GM19025 (cell line): ENCODE measurements at regions not wholly inside any gene's neighbourhood (a gene's known extent, or its start where the extent isn't known, plus 50 kb on each side); places are given as distances from the start of the nearest gene placed in this dataset.
"Not testable (repeated sequence)": the region's sequence is repeated elsewhere in the genome, so short reads cannot be mapped to it uniquely, and the experiment has no call there.

Experiments
- ATAC-seq: cut with Tn5 transposase; IDR thresholded peaks from one replicate; pipeline ENCODE4 v1.9.1; 2021; ENCODE audit warnings: mild to moderate bottlenecking, low read depth, moderate library complexity; ENCODE audit not compliant: unreplicated experiment

DNA sequence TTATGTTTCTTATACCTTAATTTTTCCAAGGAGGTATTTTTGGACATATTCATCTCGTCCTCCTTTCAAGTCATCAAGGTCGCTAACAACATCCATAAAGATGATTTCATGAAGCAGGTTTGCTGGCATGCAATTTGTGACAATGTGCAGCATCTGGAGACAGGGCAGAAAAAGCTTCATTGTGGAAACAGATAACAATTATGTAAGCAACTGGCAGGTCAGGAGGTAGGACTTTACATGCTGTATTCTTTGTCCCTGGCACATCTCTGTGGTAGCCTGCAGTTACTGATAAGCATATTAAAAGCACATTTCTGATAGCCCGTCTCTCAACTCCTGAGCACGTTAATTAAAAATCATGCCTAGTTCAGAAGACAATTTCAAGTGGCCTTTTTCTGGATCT, 156.8 kb downstream of the LEPR start:
- no peak for ATAC-seq

- not testable (repeated sequence) for ATAC-seq
Observed at GRCh38 chr1:65577982-65578381, 157.5 kb downstream of the LEPR start.

GRCh38 chr1:65581119-65581518, 160.7 kb downstream of the LEPR start:
- no peak for ATAC-seq

GRCh38 chr1:65584399-65584798, 163.9 kb downstream of the LEPR start:
- no peak for ATAC-seq

- ATAC-seq: no peak
Observed at GRCh38 chr1:65590279-65590678, 169.8 kb downstream of the LEPR start.

- no peak for ATAC-seq
Observed at GRCh38 chr1:65593516-65593915, 173.0 kb downstream of the LEPR start.

- no peak for ATAC-seq
Observed at GRCh38 chr1:65595724-65596123, 175.3 kb downstream of the LEPR start.

DNA sequence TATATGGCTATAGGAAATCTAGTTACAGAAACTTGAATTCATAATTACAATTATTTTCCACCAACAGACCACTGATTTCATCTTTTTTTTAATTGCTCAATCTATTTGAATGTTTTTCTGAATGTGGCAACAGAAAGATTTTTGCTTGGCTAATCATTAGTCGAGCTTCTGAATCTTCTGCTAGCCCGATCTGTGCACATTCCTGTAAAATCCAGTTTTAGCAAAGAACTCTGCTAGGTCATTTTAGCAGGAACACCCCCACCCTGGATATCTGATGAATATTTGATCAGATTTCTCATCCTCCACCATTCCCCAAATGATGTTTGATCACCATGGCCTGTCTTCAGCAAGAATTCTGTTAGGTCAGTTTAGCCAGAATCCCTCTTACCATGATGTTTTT, 176.3 kb downstream of the LEPR start:
- ATAC-seq: no peak

DNA sequence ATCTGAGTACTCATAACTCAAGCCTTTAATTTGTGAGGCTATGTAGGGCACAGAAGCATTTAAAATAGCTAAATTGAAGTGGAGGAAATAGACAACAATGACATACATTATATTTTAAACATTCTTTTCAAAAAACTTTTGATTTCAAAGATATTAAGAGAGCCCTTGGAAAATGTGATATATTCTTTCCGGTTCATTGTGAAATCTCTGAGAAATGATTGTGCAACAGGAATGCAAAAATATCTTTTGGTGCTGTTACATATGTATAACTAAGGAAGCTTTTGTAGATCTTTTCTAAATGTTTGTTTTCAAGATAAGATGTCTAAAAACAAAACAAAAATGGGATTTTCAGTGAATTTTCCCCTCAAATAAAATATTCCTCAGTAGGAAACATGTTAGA, 185.2 kb downstream of the LEPR start:
- ATAC-seq: no peak

GRCh38 chr1:65606426-65606825, 186.0 kb downstream of the LEPR start:
- ATAC-seq: no peak

- no peak for ATAC-seq
Observed at GRCh38 chr1:65613884-65614283, 178.8 kb upstream of the PDE4B start.

GRCh38 chr1:65615859-65616258, 176.8 kb upstream of the PDE4B start:
- no peak for ATAC-seq

- not testable (repeated sequence) for ATAC-seq
Observed at GRCh38 chr1:65621721-65622120, 171.0 kb upstream of the PDE4B start.

GRCh38 chr1:65623895-65624294, 168.8 kb upstream of the PDE4B start:
- ATAC-seq: no peak

DNA sequence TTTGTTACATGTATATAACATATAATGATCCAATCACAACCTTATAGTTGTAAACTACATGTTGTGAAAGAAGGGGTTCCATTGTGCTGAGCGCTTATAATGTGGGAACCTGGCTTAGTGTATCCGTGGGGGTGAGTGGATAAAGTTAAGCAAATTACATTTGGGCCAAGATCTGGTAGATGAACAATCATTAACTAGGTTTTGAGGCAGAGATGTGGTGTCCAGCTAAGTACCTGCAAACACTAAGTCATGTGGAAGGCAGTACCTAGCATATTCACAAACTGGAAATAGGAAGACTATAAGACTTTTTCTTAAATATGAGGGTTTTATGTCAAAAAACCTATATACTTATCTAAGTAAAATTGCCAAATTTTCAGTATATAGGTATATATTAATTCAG, 167.2 kb upstream of the PDE4B start:
- no peak for ATAC-seq

DNA sequence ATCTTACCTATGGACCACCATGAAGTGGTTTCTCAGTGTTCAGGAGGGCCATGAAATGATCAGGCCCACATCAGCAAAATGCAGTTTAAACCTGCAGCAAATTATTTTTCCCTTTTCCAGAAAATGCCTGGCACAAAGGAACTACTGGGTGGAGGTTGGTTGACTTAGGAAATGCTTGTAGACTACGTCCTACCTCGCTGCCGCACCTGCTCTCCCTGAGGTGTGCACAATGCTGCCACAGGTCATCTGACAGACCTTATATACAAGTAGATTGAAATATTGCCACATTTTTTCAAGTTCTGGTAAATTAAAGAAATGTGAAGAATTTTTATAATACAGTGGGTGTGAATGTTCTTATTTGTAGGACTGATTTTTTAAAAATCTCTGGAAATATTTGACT, 166.7 kb upstream of the PDE4B start:
- no peak for ATAC-seq

DNA sequence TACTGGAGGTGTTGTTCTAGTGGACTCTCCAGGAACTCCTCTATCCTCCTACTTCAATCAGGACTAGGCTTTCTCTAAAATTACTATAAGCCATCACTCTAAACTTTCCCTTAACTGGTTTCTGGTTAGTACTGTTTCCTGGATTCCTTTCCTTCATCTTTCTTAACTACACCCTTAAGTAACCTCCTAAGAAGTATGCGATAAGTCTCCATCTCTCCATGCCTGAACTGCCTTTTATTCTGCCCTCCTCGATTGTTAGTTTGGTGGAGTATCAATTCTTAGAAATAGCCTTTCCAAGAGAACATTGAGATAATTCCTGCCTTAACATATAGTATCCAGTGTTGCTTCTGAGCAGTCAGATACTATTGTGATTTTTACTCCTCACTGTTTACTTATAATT, 162.9 kb upstream of the PDE4B start:
- no peak for ATAC-seq

DNA sequence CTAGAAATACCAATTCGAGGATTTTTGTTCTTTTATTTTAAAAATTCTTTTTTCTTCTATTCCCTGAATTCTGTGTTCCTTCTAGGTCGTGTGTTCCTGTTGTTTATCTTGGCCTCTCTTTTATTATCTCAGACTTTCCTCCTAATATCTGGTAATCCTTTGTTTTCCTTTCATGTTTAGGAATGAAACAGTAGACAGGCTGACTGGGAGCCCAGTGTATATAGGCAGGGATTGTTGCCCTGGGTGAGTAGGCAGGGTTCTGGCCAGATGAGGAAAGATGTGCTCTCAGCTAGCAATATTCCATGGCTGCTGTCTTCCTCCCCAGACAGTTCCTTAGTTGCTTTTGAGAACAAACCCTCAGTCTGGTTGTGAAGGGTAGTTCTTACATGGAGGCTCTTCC, 161.8 kb upstream of the PDE4B start:
- no peak for ATAC-seq

GRCh38 chr1:65632235-65632634, 160.5 kb upstream of the PDE4B start:
- ATAC-seq: no peak

- no peak for ATAC-seq
Observed at GRCh38 chr1:65640046-65640445, 152.6 kb upstream of the PDE4B start.

DNA sequence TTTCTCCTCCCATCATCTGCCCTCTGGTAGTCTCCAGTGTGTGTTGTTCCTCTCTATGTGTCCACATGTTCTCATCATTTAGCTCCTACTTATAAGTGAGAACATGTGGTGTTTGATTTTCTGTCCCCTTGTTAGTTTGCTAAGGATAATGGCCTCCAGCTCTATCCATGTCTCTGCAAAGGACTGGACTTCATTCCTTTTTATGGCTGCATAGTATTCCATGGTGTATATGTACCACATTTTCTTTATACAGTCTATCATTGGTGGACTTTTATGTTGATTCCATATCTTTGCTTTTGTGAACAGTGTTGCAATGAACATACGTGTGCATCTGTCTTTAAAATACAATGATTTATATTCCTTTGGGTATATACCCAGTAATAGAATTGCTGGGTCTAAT, 143.5 kb upstream of the PDE4B start:
- not testable (repeated sequence) for ATAC-seq

- ATAC-seq: no peak
Observed at GRCh38 chr1:65650682-65651081, 142.0 kb upstream of the PDE4B start.

GRCh38 chr1:65654526-65654925, 138.2 kb upstream of the PDE4B start:
- ATAC-seq: not testable (repeated sequence)
